CD14-positive monocyte (primary cell): ENCODE measurements at regions not wholly inside any gene's neighbourhood (a gene's known extent, or its start where the extent isn't known, plus 50 kb on each side); places are given as distances from the start of the nearest gene placed in this dataset.

Source experiments
- DNase-seq, 3 donors: peaks; one replicate each; pipeline ENCODE4 v3.0.0-alpha.2; 2011 to 2022
- H2AFZ ChIP-seq: 2 replicates; pipeline ENCODE4 v1.6.0; 2012; ENCODE audit warnings: mild to moderate bottlenecking, low read depth, low read length, inconsistent platforms; ENCODE audit not compliant: insufficient read depth, poor library complexity, severe bottlenecking
- H3K27ac ChIP-seq, 2 donors: 1 replicate in 1 of 2; 2 replicates in 1 of 2; pipeline ENCODE4 v1.5.1; 2012 to 2013; ENCODE audit warnings: low read length in 2 of 2, control low read depth in 1 of 2, inconsistent platforms in 1 of 2, low read depth in 1 of 2, mild to moderate bottlenecking in 1 of 2
- H3K27me3 ChIP-seq, 2 donors: one replicate each; pipeline versions ENCODE4 v1.6.0 to v1.6.1; 2011 to 2013; ENCODE audit warnings: low read length in 2 of 2; ENCODE audit not compliant: control insufficient read depth in 2 of 2, insufficient read depth in 2 of 2
- H3K36me3 ChIP-seq, 2 donors: replicated peaks in 1 of 2; 1 replicate in 1 of 2; 2 replicates in 1 of 2; pipeline versions ENCODE4 v1.5.1 to v1.6.1; 2012 to 2013; ENCODE audit warnings: low read length in 2 of 2, control low read depth in 1 of 2, inconsistent platforms in 1 of 2, mild to moderate bottlenecking in 1 of 2; ENCODE audit not compliant: insufficient read depth in 2 of 2, control insufficient read depth in 1 of 2
- H3K4me1 ChIP-seq, 2 donors: 1 replicate in 1 of 2; 2 replicates in 1 of 2; pipeline versions ENCODE4 v1.5.1 to v1.6.1; 2012 to 2013; ENCODE audit warnings: low read length in 2 of 2, control low read depth in 1 of 2, inconsistent platforms in 1 of 2, mild to moderate bottlenecking in 1 of 2, moderate library complexity in 1 of 2; ENCODE audit not compliant: insufficient read depth in 2 of 2, control insufficient read depth in 1 of 2
- H3K4me2 ChIP-seq: replicated peaks from 2 replicates; pipeline ENCODE3; 2012; ENCODE audit warnings: low read length, moderate library complexity, mild to moderate bottlenecking; ENCODE audit not compliant: poor library complexity, severe bottlenecking; ENCODE audit errors: extremely low read depth
- H3K4me3 ChIP-seq, 3 experiments: fragments of 200-600 bp in 1 of 3; sonication (generic) in 1 of 3; replicated peaks in 1 of 3; 1 replicate in 2 of 3; 2 replicates in 1 of 3; pipeline ENCODE4 v1.5.1; 2011 to 2013; ENCODE audit warnings: low read length in 3 of 3, mild to moderate bottlenecking in 3 of 3, control low read depth in 2 of 3, low read depth in 2 of 3, inconsistent platforms in 1 of 3, moderate library complexity in 1 of 3
- H3K79me2 ChIP-seq: 2 replicates; pipeline ENCODE4 v1.6.0; 2012; ENCODE audit warnings: mild to moderate bottlenecking, control low read depth, inconsistent platforms, low read length, moderate library complexity; ENCODE audit not compliant: insufficient read depth
- H3K9ac ChIP-seq: 2 replicates; pipeline ENCODE4 v1.6.0; 2017; ENCODE audit warnings: low read length, mild to moderate bottlenecking; ENCODE audit not compliant: insufficient read depth, poor library complexity, severe bottlenecking
- H3K9me3 ChIP-seq, 2 donors: replicated peaks in 1 of 2; 1 replicate in 1 of 2; 2 replicates in 1 of 2; pipeline versions ENCODE4 v1.5.1 to v1.6.1; 2012 to 2013; ENCODE audit warnings: low read length in 2 of 2, control low read depth in 1 of 2; ENCODE audit not compliant: control insufficient read depth in 1 of 2, insufficient read depth in 1 of 2
- H4K20me1 ChIP-seq: 2 replicates; pipeline ENCODE4 v1.6.0; 2012; ENCODE audit warnings: mild to moderate bottlenecking, low read length, control low read depth, moderate library complexity; ENCODE audit not compliant: insufficient read depth
- H3K27ac Mint-ChIP-seq, 7 donors: one replicate each; pipeline ENCODE4 v1.8.0; 2020; ENCODE audit warnings: mild to moderate bottlenecking in 7 of 7, mixed read lengths in 7 of 7, moderate library complexity in 6 of 7, inconsistent platforms in 2 of 7
- H3K27me3 Mint-ChIP-seq, 3 donors: one replicate each; pipeline ENCODE4 v1.8.0; 2021 to 2022; ENCODE audit warnings: low read depth in 3 of 3, mild to moderate bottlenecking in 3 of 3, mixed read lengths in 3 of 3, moderate library complexity in 3 of 3, inconsistent platforms in 1 of 3
- H3K36me3 Mint-ChIP-seq, 2 donors: one replicate each; pipeline ENCODE4 v1.8.0; 2020; ENCODE audit warnings: mixed read lengths in 2 of 2, inconsistent platforms in 1 of 2, mild to moderate bottlenecking in 1 of 2
- H3K4me1 Mint-ChIP-seq: one replicate; pipeline ENCODE4 v1.8.0; 2020; ENCODE audit warnings: mild to moderate bottlenecking, mixed read lengths
- H3K4me3 Mint-ChIP-seq, 2 donors: one replicate each; pipeline ENCODE4 v1.8.0; 2020; ENCODE audit warnings: mild to moderate bottlenecking in 2 of 2, mixed read lengths in 2 of 2, moderate library complexity in 1 of 2
- H3K9me3 Mint-ChIP-seq, 7 donors: one replicate each; pipeline ENCODE4 v1.8.0; 2020 to 2022; ENCODE audit warnings: mixed read lengths in 7 of 7, mild to moderate bottlenecking in 6 of 7, moderate library complexity in 6 of 7, inconsistent platforms in 2 of 7
- CTCF ChIP-seq: fragments of 200-600 bp; IDR thresholded peaks from one replicate; pipeline ENCODE4 v1.8.0; 2022; ENCODE audit warnings: antibody characterized with exemption, mild to moderate bottlenecking
- WGBS: methylation state at CpG from one replicate; pipeline ENCODE4 v1.1.5; 2013; ENCODE audit warnings: missing lambda C conversion rate; ENCODE audit not compliant: insufficient coverage; 5-methylcytosine and 5-hydroxymethylcytosine counted together
- intact Hi-C, 2 donors: fragments of 100-400 bp; cut with micrococcal nuclease; formaldehyde crosslinking; loops; one replicate each; pipeline versions ENCODE4 v1.15.0 to v1.15.1; 2023

- Mint-ChIP-seq H3K27ac (no peak overlapping the region), H3K36me3 (no peaks in the 10 kb centered on the region), H3K4me1 (no peaks in the 10 kb centered on the region), H3K27me3 (peaks cover 0 to 2% (median 0%) of the 10 kb centered on the region in 3 donors), H3K9me3 (peaks cover 0 to 3% (median 0%) of the 10 kb centered on the region in 7 donors), H3K4me3 (no peak overlapping the region)
- H3K4me3 ChIP-seq, result no peak overlapping the region
- H2AFZ ChIP-seq, result no peak overlapping the region
- WGBS, result 100% methylated on average over 1 of the region's 2 CpGs
- no peaks in the 10 kb centered on the region for H3K4me1 ChIP-seq
- intact Hi-C loops, result no loop called here
- no peak overlapping the region for H3K4me2 ChIP-seq
- TF ChIP-seq CTCF, result no peak
- no peak overlapping the region for H3K27ac ChIP-seq
- H3K79me2 ChIP-seq, result no peaks in the 10 kb centered on the region
- DNase-seq, result no peak
- no peaks in the 10 kb centered on the region for H3K36me3 ChIP-seq
- H3K9ac ChIP-seq, result no peak overlapping the region
- H3K9me3 ChIP-seq, result no peaks in the 10 kb centered on the region
- H3K27me3 ChIP-seq, result no peaks in the 10 kb centered on the region
- no peaks in the 10 kb centered on the region for H4K20me1 ChIP-seq
Observed at GRCh38 chr4:58953575-58953974, 1843.4 kb upstream of the IGFBP7 start.

- H3K9ac ChIP-seq, result no peak overlapping the region
- H3K27me3 Mint-ChIP-seq, result peaks cover 0 to 2% (median 0%) of the 10 kb centered on the region in 3 donors
- no peaks in the 10 kb centered on the region for H4K20me1 ChIP-seq
- no peaks in the 10 kb centered on the region for H3K36me3 Mint-ChIP-seq
- TF ChIP-seq CTCF, result no peak
- intact Hi-C loops, result no loop called here
- H3K4me1 Mint-ChIP-seq, result no peaks in the 10 kb centered on the region
- H2AFZ ChIP-seq, result no peak overlapping the region
- no peak overlapping the region for H3K27ac Mint-ChIP-seq
- no peaks in the 10 kb centered on the region for H3K9me3 ChIP-seq
- H3K27ac ChIP-seq, result no peak overlapping the region
- no peak overlapping the region for H3K4me3 ChIP-seq
- DNase-seq, result no peak
- 80% methylated on average over 1 of the region's 4 CpGs for WGBS
- no peaks in the 10 kb centered on the region for H3K4me1 ChIP-seq
- H3K36me3 ChIP-seq, result no peaks in the 10 kb centered on the region
- no peak overlapping the region for H3K4me3 Mint-ChIP-seq
- H3K4me2 ChIP-seq, result no peak overlapping the region
- no peaks in the 10 kb centered on the region for H3K27me3 ChIP-seq
- H3K79me2 ChIP-seq, result no peaks in the 10 kb centered on the region
- peaks cover 0 to 3% (median 0%) of the 10 kb centered on the region in 7 donors for H3K9me3 Mint-ChIP-seq
Observed at GRCh38 chr4:58957711-58958110, 1847.5 kb upstream of the IGFBP7 start.
